OCI-LY7 (cell line): ENCODE measurements at regions not wholly inside any gene's neighbourhood (a gene's known extent, or its start where the extent isn't known, plus 50 kb on each side); places are given as distances from the start of the nearest gene placed in this dataset.

Source experiments
- EZH2phosphoT487 ChIP-seq: fragments of 200-600 bp; sonication (generic); IDR thresholded peaks from 2 replicates; pipeline ENCODE4 v1.6.1; 2018; ENCODE audit warnings: low read depth, borderline replicate concordance, mild to moderate bottlenecking, mixed run types, antibody characterized with exemption, low read length, moderate library complexity, mixed read lengths
- TF ChIP-seq, protein P1 (sequence below): fragments of 200-600 bp; sonication (generic); conservative IDR thresholded peaks from 2 replicates; pipeline ENCODE4 v1.5.1; 2014; ENCODE audit warnings: mild to moderate bottlenecking, antibody characterized with exemption, low read length, moderate library complexity, mixed read lengths

GRCh38 chr13:78437781-78438180, 165.6 kb downstream of the POU4F1 start:
- TF ChIP-seq, protein P1, sequence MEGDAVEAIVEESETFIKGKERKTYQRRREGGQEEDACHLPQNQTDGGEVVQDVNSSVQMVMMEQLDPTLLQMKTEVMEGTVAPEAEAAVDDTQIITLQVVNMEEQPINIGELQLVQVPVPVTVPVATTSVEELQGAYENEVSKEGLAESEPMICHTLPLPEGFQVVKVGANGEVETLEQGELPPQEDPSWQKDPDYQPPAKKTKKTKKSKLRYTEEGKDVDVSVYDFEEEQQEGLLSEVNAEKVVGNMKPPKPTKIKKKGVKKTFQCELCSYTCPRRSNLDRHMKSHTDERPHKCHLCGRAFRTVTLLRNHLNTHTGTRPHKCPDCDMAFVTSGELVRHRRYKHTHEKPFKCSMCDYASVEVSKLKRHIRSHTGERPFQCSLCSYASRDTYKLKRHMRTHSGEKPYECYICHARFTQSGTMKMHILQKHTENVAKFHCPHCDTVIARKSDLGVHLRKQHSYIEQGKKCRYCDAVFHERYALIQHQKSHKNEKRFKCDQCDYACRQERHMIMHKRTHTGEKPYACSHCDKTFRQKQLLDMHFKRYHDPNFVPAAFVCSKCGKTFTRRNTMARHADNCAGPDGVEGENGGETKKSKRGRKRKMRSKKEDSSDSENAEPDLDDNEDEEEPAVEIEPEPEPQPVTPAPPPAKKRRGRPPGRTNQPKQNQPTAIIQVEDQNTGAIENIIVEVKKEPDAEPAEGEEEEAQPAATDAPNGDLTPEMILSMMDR, result no peak
- TF ChIP-seq EZH2phosphoT487, result no peak
